Right renal pelvis (tissue), 4 donors: ENCODE measurements at regions not wholly inside any gene's neighbourhood (a gene's known extent, or its start where the extent isn't known, plus 50 kb on each side); places are given as distances from the start of the nearest gene placed in this dataset.
"Not testable (repeated sequence)": the region's sequence is repeated elsewhere in the genome, so short reads cannot be mapped to it uniquely, and the experiment has no call there.

Experiments
- DNase-seq, 4 donors: peaks; one replicate each; pipeline ENCODE4 v3.0.0-alpha.2; 2013; ENCODE audit warnings: low read depth in 4 of 4, low spot score in 3 of 4, missing footprints in 1 of 4

- not testable (repeated sequence) for DNase-seq
Measured at GRCh38 chr21:9690981-9691380, 830.4 kb upstream of the TPTE start.

DNA sequence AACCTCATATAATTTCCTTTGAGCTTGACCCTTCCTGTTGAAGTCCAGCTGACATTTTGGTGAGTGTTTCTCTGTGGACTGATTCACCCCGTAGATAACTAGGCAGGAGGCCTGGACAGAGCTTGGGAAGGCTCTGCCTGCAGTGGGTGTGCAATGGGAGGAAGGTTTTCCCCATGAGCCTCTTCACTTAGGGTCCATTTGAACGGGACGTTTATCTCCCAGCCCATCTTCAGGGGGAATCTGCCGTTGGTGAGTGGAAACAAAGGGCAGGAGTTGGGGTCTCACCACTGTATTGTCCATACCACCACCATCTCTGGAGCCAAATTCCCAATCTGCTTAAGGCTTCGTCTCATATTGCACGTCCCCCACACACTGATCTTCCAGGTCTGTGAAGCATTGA, 825.6 kb upstream of the TPTE start:
- not testable (repeated sequence) for DNase-seq

GRCh38 chr21:9697751-9698150, 823.6 kb upstream of the TPTE start:
- not testable (repeated sequence) for DNase-seq

- not testable (repeated sequence) for DNase-seq
Measured at GRCh38 chr21:9705016-9705415, 816.4 kb upstream of the TPTE start.

DNA sequence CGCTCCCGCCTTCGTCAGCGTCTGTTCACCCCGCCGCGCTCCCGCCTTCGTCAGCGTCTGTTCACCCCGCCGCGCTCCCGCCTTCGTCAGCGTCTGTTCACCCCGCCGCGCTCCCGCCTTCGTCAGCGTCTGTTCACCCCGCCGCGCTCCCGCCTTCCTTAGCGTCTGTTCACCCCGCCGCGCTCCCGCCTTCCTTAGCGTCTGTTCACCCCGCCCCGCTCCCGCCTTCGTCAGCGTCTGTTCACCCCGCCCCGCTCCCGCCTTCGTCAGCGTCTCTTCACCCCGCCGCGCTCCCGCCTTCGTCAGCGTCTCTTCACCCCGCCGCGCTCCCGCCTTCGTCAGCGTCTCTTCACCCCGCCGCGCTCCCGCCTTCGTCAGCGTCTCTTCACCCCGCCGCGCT, 815.9 kb upstream of the TPTE start:
- not testable (repeated sequence) for DNase-seq

- not testable (repeated sequence) for DNase-seq
Measured at GRCh38 chr21:9724542-9724941, 796.8 kb upstream of the TPTE start.

- not testable (repeated sequence) for DNase-seq
Measured at GRCh38 chr21:9727187-9727586, 794.2 kb upstream of the TPTE start.

GRCh38 chr21:9728219-9728992, 793.0 kb upstream of the TPTE start:
- not testable (repeated sequence) for DNase-seq

DNA sequence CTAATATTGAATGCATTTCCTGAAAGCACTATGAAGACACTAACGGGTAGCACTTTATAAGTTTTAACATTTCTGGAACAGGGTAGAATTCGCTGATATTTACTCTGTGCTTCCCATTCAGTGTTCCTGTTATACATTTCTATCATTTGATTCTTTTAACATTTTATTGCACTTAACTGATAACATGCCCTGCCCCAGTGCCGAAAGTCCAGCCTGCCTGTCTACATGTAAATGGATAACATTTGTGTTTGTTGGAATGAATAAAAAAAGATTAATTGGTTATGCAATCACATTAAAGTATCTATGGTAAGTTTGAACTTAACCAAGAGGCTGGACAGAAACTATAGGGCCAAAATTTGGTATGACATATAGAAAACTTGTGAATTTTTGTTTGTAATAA, 790.5 kb upstream of the TPTE start:
- DNase-seq, result no peak

GRCh38 chr21:9731317-9731716, 790.1 kb upstream of the TPTE start:
- not testable (repeated sequence) for DNase-seq

GRCh38 chr21:9732605-9733004, 788.8 kb upstream of the TPTE start:
- not testable (repeated sequence) for DNase-seq

- not testable (repeated sequence) for DNase-seq
Measured at GRCh38 chr21:9733761-9734558, 787.4 kb upstream of the TPTE start.

DNA sequence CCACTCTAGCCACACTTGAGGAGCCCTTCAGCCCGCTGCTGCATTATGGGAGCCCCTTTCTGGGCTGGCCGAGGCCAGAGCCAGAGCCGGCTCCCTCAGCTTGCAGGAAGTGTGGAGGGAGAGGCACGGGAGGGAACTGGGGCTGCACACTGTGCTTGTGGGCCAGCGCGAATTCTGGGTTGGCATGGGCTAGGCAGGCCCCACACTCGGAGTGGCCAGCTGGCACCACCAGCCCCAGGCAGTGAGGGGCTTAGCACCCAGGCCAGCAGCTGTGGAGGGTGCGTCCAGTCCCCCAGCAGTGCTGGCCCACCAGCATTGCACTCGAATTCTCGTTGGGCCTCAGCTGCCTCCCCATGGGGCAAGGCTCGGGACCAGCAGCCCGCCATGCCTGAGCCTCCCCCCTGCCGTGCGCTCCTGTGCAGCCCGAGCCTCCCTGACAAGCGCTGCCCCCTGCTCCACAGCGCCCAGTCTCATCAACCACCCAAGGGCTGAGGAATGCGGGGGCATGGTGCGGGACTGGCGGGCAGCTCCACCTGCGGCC, 785.9 kb upstream of the TPTE start:
- DNase-seq, result no peak

DNA sequence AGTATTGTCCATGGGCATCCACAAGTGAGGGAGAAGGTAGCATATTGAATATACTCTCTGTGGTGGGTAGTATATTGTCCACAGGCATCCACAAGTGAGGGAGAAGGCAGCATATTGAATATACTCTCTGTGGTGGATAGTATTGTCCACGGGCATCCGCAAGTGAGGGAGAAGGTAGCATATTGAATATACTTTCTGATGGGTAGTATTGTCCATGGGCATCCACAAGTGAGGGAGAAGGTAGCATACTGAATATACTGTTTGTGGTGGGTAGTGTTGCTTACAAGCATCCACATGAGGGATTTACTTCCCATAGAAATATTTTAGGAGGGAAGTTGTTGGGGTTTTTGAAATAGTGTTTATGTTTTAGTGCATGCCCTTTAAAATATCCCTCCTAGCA, 784.1 kb upstream of the TPTE start:
- not testable (repeated sequence) for DNase-seq

GRCh38 chr21:9737871-9738515, 783.4 kb upstream of the TPTE start:
- DNase-seq, result peak in 1 of 4 donors; percentile 4

DNA sequence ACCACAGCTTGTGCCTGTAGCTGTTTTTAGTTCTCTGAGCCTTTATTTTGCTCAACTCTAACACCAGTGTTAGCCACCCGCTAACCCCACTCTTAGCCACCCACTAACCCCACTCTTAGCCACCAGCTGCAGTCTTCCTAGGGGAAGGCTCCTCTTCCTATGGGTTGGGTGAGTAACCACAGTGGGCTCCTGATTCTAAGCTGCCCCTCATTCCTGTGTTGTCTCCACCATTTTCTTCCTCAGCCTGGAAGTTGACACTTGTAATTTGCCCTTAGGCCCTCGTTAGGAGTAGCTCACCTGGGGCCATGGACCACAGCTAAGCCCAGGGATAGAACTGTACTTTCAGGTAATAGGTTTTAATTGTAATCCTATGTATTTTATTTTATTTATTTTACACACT, 782.9 kb upstream of the TPTE start:
- DNase-seq, result no peak

DNA sequence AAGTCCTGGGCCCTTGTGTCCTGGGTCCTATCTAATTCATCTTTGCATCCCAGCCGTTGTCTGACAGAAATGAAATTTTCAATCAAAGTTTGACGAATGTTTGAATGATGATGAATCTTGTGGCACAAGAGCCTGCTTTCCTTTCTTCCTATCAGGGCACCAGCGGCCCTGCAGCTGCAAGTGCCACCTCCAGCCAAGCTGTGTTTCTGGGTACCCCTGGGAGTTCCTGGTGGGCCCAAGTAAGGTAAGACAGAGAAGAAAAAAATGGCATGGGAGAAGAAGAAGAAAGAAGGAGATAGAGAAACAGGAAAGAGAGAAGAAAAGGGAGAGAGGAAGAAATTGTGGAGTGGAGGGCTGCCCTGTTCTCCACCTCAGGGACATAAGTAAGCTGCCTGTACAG, 782.1 kb upstream of the TPTE start:
- no peak for DNase-seq

DNA sequence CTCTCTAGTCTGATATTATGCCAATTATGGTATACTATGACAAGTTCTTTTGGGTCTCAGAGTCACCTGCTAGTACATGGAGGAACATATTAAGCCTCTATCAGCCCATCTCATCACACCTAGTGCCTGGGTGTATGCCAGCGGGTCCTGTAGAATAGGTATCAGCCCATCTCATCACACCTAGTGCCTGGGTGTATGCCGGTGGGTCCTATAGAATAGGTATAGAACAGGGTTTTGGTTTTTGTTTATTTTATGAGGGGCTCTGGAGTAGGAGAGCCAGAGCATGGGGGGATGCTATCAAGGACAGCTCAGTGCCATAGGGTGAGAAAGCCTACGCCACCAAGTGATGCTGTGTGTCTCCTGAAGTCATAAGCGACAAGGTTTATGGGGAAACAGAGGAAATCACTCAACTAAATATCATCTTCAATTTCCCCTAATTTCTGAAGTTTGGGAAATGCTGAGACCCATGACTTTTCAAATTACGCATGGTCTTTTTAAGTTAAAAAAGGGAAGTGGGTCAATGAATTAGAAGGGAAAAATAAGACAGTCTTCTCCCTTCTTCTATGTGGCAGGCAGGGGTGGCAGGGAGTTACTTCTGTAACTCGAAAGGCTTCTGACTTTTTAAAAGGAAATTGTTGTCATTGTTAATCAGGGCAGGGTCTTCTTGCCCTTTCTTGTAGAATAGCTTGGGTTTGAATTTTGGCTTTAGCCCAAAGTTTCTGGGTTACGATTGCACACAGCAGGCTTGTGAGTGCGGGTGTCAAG, 781.0 kb upstream of the TPTE start:
- DNase-seq, result not testable (repeated sequence)

- not testable (repeated sequence) for DNase-seq
Measured at GRCh38 chr21:9740991-9741742, 780.2 kb upstream of the TPTE start.

GRCh38 chr21:9743566-9743965, 777.8 kb upstream of the TPTE start:
- DNase-seq, result not testable (repeated sequence)
